Activated CD8-positive, alpha-beta memory T cell treated with anti-CD3 and anti-CD28 coated beads, Interleukin-2, amount 50 U/mL, for 1 hour (primary cell): ENCODE measurements at regions not wholly inside any gene's neighbourhood (a gene's known extent, or its start where the extent isn't known, plus 50 kb on each side); places are given as distances from the start of the nearest gene placed in this dataset.

ENCODE experiments used
- DNase-seq: peaks from one replicate; pipeline ENCODE4 v3.0.0-alpha.2; 2020; ENCODE audit errors: extremely low read depth

GRCh38 chr2:128492966-128493811 lies 174.5 kb upstream of the HS6ST1 start:
- no peak for DNase-seq

- no peak for DNase-seq
Observed at GRCh38 chr2:128493880-128494279, 175.2 kb upstream of the HS6ST1 start.

- DNase-seq: no peak
Observed at GRCh38 chr2:128494307-128494639, 175.6 kb upstream of the HS6ST1 start.

GRCh38 chr2:128494640-128495321 lies 176.1 kb upstream of the HS6ST1 start:
- DNase-seq: no peak

- no peak for DNase-seq
Observed at GRCh38 chr2:128495996-128496547, 177.4 kb upstream of the HS6ST1 start.

- DNase-seq: no peak
Observed at GRCh38 chr2:128496700-128497099, 178.0 kb upstream of the HS6ST1 start.

GRCh38 chr2:128497461-128497860 lies 178.8 kb upstream of the HS6ST1 start:
- DNase-seq: no peak

- no peak for DNase-seq
Observed at GRCh38 chr2:128498086-128498485, 179.4 kb upstream of the HS6ST1 start.

- DNase-seq: no peak
Observed at GRCh38 chr2:128498589-128498988, 179.9 kb upstream of the HS6ST1 start.

GRCh38 chr2:128499367-128500137 lies 180.9 kb upstream of the HS6ST1 start:
- no peak for DNase-seq

- DNase-seq: no peak
Observed at GRCh38 chr2:128500138-128500800, 181.6 kb upstream of the HS6ST1 start.

GRCh38 chr2:128501006-128501690 lies 182.5 kb upstream of the HS6ST1 start:
- DNase-seq: no peak

- no peak for DNase-seq
Observed at GRCh38 chr2:128501700-128502099, 183.0 kb upstream of the HS6ST1 start.

- DNase-seq: no peak
Observed at GRCh38 chr2:128502200-128502599, 183.5 kb upstream of the HS6ST1 start.

GRCh38 chr2:128502638-128503246 lies 184.1 kb upstream of the HS6ST1 start:
- DNase-seq: no peak

- no peak for DNase-seq
Observed at GRCh38 chr2:128503399-128504245, 185.0 kb upstream of the HS6ST1 start.

GRCh38 chr2:128504246-128505149 lies 185.8 kb upstream of the HS6ST1 start:
- no peak for DNase-seq

GRCh38 chr2:128505150-128505490 lies 186.5 kb upstream of the HS6ST1 start:
- DNase-seq: no peak
